ENCODE measurements at regions not wholly inside any gene's neighbourhood (a gene's known extent, or its start where the extent isn't known, plus 50 kb on each side); places are given as distances from the start of the nearest gene placed in this dataset.

DNA sequence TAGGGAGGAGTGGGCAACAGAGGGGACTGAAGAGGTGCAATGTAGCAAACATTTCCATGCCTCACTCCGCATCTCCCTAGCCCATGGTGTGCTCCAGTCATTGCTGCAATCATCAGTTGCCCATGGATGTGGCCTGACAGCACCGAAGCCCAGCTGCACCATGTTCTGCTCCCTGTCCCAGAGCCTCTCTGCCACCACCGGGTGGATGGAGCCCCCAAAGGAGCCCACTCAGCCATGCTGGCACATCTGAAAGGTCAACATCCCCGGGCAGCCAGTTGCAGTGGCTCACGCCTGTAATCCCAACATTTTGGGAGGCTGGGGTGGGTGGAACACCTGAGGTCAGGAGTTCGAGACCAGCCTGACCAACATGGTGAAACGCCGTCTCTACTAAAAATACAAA lies 336.4 kb upstream of the ZMIZ1 start:
- DNase-seq = no peak
- ChIA-PET CTCF (no interaction called here), POLR2A (ENCODE audit: unreplicated experiment) (no interaction called here)
- intact Hi-C loops (cut with micrococcal nuclease; ENCODE audit: unreplicated experiment) = no loop called here
- Histone ChIP-seq H3K9me3 (ENCODE audit: insufficient read depth, low read depth) (no peaks in the 10 kb centered on the region), H3K9me2 (ENCODE audit: insufficient read depth) (no peaks in the 10 kb centered on the region), H3K27ac (no peak overlapping the region), H2AFZ (no peak overlapping the region), H3F3A (ENCODE audit: insufficient read depth, low read depth) (no peaks in the 10 kb centered on the region), H3K36me3 (ENCODE audit: low read depth) (no peaks in the 10 kb centered on the region), H3K79me2 (ENCODE audit: low read depth) (no peaks in the 10 kb centered on the region), H3K27me3 (ENCODE audit: insufficient read depth, low read depth) (peaks cover 26% of the 10 kb centered on the region; the same call in 1 of the 2 replicates), H4K20me1 (ENCODE audit: insufficient read depth) (no peaks in the 10 kb centered on the region), H3K4me1 (replicated peaks; ENCODE audit: insufficient read depth) (no peaks in the 10 kb centered on the region), H3K4me2 (no peak overlapping the region), H3K4me3 (no peak overlapping the region)
- BruUV-seq (replicated peaks) = no TSS peak
- TF ChIP-seq EZH2 (IDR thresholded peaks at IDR 0.05; ENCODE audit: low read depth) (no peak), CTCF (conservative IDR thresholded peaks at IDR 0.05) (no peak)

- H3F3A ChIP-seq (ENCODE audit: insufficient read depth, low read depth) = no peaks in the 10 kb centered on the region
- DNase-seq = no peak
- intact Hi-C loops (cut with micrococcal nuclease; ENCODE audit: unreplicated experiment) = no loop called here
- H4K20me1 ChIP-seq (ENCODE audit: insufficient read depth) = no peaks in the 10 kb centered on the region
- H3K27ac ChIP-seq = no peak overlapping the region
- H3K4me2 ChIP-seq = no peak overlapping the region
- H3K9me2 ChIP-seq (ENCODE audit: insufficient read depth) = no peaks in the 10 kb centered on the region
- peaks cover 44% of the 10 kb centered on the region for H3K27me3 ChIP-seq (ENCODE audit: insufficient read depth, low read depth)
- no peak overlapping the region for H3K4me3 ChIP-seq
- TF ChIP-seq CTCF (conservative IDR thresholded peaks at IDR 0.05) = no peak
- TF ChIP-seq EZH2 (IDR thresholded peaks at IDR 0.05; ENCODE audit: low read depth) = no peak
- no peaks in the 10 kb centered on the region for H3K9me3 ChIP-seq (ENCODE audit: insufficient read depth, low read depth)
- no peaks in the 10 kb centered on the region for H3K79me2 ChIP-seq (ENCODE audit: low read depth)
- no TSS peak for BruUV-seq (replicated peaks)
- POLR2A ChIA-PET (ENCODE audit: unreplicated experiment) = no interaction called here
- H2AFZ ChIP-seq = no peak overlapping the region
- CTCF ChIA-PET = no interaction called here
- no peaks in the 10 kb centered on the region for H3K36me3 ChIP-seq (ENCODE audit: low read depth)
- H3K4me1 ChIP-seq (replicated peaks; ENCODE audit: insufficient read depth) = no peaks in the 10 kb centered on the region
Measured at GRCh38 chr10:78736926-78737630, 331.7 kb upstream of the ZMIZ1 start.

DNA sequence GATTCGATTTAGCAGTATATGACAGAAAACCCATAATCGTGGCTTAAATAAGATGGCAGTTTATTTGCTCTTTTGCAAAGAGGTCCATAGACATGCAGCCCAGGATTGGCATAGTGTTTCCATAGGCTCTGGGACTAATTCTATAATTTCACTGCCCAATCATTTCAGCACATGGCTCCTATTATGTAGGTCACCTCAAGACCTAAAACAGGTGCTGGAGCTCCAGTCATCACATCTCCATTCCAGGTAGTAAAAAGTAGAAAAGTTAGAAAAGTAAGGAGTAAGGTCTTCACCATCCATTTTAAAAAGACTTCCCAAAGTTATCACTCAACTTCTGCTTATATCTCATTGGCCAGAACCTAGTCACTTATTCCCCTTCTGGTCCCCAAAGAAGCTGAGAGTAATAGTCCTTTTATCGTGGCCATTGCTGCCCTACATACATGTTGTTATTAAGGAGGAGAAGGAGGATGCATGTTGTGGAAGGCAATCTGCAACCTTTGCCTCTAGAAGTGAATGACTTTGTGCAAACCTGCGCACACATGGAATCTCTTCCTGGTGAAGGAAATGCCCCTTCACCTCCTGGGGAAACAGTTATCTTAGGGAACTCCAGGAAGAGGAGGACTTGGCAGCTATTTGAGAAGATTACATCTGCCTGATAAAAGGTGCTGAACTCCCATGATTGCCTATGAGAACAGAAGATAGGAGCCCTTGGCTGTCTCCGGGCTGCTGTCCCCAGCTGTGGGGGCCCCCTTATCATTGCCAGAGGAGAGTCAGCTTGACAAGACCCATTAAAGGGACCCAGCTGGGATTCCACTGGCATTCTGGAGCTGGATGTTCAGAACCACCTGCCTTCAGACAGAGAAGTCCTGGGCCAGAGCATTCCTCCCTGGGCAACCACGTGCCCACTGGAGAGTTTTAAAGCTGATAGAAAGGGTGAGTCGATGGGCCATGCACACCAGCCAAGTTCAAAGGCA lies 330.6 kb upstream of the ZMIZ1 start:
- Histone ChIP-seq H3K27me3 (ENCODE audit: insufficient read depth, low read depth) (peaks cover 44% of the 10 kb centered on the region), H3K27ac (no peak overlapping the region), H3F3A (ENCODE audit: insufficient read depth, low read depth) (no peaks in the 10 kb centered on the region), H4K20me1 (ENCODE audit: insufficient read depth) (no peaks in the 10 kb centered on the region), H3K4me1 (replicated peaks; ENCODE audit: insufficient read depth) (no peaks in the 10 kb centered on the region), H3K9me3 (ENCODE audit: insufficient read depth, low read depth) (no peaks in the 10 kb centered on the region), H3K36me3 (ENCODE audit: low read depth) (no peaks in the 10 kb centered on the region), H3K9me2 (ENCODE audit: insufficient read depth) (no peaks in the 10 kb centered on the region), H3K4me2 (no peak overlapping the region), H3K79me2 (ENCODE audit: low read depth) (no peaks in the 10 kb centered on the region), H3K4me3 (no peak overlapping the region), H2AFZ (no peak overlapping the region)
- POLR2A ChIA-PET (ENCODE audit: unreplicated experiment) = no interaction called here
- BruUV-seq (replicated peaks) = no TSS peak
- no peak for DNase-seq
- no peak for TF ChIP-seq CTCF (conservative IDR thresholded peaks at IDR 0.05)
- no peak for TF ChIP-seq EZH2 (IDR thresholded peaks at IDR 0.05; ENCODE audit: low read depth)
- intact Hi-C loops (cut with micrococcal nuclease; ENCODE audit: unreplicated experiment) = no loop called here
- CTCF ChIA-PET = no interaction called here

Data from PC-9 (cell line).